ENCODE measurements at regions not wholly inside any gene's neighbourhood (a gene's known extent, or its start where the extent isn't known, plus 50 kb on each side); places are given as distances from the start of the nearest gene placed in this dataset.

GRCh38 chr15:39086641-39087040 is 494.2 kb upstream of the THBS1 start:
- no peak overlapping the region for H3K27ac ChIP-seq (ENCODE audit: low read depth, low read length, poor library complexity, severe bottlenecking)
- H3K4me3 ChIP-seq (ENCODE audit: low read depth, low read length, poor library complexity, severe bottlenecking), result no peak overlapping the region
- no TSS peak for BruUV-seq (replicated peaks)
- no peak for DNase-seq (ENCODE audit: low spot score)
- H3K4me1 ChIP-seq (ENCODE audit: insufficient read depth, low read length, poor library complexity, severe bottlenecking), result no peaks in the 10 kb centered on the region
- no peaks in the 10 kb centered on the region for H3K27me3 ChIP-seq (replicated peaks; ENCODE audit: insufficient read depth, low read depth, low read length, poor library complexity)
- H3K36me3 ChIP-seq (ENCODE audit: insufficient read depth, low read length, poor library complexity, severe bottlenecking), result no peaks in the 10 kb centered on the region
- ChIA-PET POLR2A (ENCODE audit: low non-redundant PET) (no interaction called here), CTCF (no interaction called here)
- intact Hi-C loops (cut with micrococcal nuclease; ENCODE audit: unreplicated experiment), result no loop called here
- TF ChIP-seq, protein P1, sequence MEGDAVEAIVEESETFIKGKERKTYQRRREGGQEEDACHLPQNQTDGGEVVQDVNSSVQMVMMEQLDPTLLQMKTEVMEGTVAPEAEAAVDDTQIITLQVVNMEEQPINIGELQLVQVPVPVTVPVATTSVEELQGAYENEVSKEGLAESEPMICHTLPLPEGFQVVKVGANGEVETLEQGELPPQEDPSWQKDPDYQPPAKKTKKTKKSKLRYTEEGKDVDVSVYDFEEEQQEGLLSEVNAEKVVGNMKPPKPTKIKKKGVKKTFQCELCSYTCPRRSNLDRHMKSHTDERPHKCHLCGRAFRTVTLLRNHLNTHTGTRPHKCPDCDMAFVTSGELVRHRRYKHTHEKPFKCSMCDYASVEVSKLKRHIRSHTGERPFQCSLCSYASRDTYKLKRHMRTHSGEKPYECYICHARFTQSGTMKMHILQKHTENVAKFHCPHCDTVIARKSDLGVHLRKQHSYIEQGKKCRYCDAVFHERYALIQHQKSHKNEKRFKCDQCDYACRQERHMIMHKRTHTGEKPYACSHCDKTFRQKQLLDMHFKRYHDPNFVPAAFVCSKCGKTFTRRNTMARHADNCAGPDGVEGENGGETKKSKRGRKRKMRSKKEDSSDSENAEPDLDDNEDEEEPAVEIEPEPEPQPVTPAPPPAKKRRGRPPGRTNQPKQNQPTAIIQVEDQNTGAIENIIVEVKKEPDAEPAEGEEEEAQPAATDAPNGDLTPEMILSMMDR (conservative IDR thresholded peaks at IDR 0.05; ENCODE audit: low read depth, low read length), result no peak
- TF ChIP-seq EZH2 (IDR thresholded peaks at IDR 0.05; ENCODE audit: borderline replicate concordance, low read depth, low read length, poor library complexity, severe bottlenecking), result no peak
- no peaks in the 10 kb centered on the region for H3K9me3 ChIP-seq (ENCODE audit: low read depth, low read length, poor library complexity, severe bottlenecking)

DNA sequence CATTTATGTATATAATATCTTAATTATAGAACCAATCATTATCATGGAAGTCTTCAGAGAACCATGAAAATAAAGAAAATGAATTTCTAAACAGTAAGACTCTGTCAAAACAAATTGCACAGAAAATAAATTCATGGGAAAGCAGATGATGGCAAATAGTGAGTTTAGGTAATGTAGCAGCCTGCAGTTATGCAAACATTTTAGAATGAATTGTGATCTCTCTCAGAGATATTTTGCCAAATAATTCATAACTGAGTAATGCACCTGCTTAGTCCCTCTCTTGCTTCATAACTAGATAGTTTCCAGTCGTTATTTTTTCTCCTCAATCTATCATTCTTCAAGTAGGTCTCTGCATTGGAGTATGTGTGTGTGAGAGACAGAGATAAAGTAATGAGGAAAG is 492.7 kb upstream of the THBS1 start:
- CTCF ChIA-PET, result no interaction called here
- Histone ChIP-seq H3K27ac (ENCODE audit: low read depth, low read length, poor library complexity, severe bottlenecking) (no peak overlapping the region), H3K9me3 (ENCODE audit: low read depth, low read length, poor library complexity, severe bottlenecking) (no peaks in the 10 kb centered on the region), H3K36me3 (ENCODE audit: insufficient read depth, low read length, poor library complexity, severe bottlenecking) (no peaks in the 10 kb centered on the region), H3K27me3 (replicated peaks; ENCODE audit: insufficient read depth, low read depth, low read length, poor library complexity) (no peaks in the 10 kb centered on the region), H3K4me3 (ENCODE audit: low read depth, low read length, poor library complexity, severe bottlenecking) (no peak overlapping the region), H3K4me1 (ENCODE audit: insufficient read depth, low read length, poor library complexity, severe bottlenecking) (no peaks in the 10 kb centered on the region)
- TF ChIP-seq, protein P1 (conservative IDR thresholded peaks at IDR 0.05; ENCODE audit: low read depth, low read length), result no peak
- TF ChIP-seq EZH2 (IDR thresholded peaks at IDR 0.05; ENCODE audit: borderline replicate concordance, low read depth, low read length, poor library complexity, severe bottlenecking), result no peak
- intact Hi-C loops (cut with micrococcal nuclease; ENCODE audit: unreplicated experiment), result no loop called here
- POLR2A ChIA-PET (ENCODE audit: low non-redundant PET), result no interaction called here
- BruUV-seq (replicated peaks), result no TSS peak
- DNase-seq (ENCODE audit: low spot score), result no peak

DNA sequence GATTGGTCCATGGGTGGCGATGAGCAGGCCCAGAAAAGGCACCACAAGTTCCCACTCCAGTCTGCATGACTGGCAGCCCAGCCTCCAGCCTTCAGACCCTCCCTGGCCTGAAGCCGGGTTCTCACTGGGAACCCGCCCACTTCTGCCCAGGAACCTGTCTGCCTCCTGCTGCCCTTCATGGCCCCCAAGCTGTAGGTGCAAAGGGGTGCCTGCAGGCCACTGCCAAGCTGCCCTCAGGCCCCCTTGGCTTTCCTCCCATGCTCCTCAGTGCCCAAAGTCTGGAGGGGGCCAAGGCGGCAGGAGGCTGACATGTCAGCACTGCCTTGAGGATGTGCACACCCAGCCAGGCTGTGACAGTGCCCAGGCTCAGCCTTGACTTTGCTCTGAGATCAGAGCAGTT is 488.5 kb upstream of the THBS1 start:
- no peaks in the 10 kb centered on the region for H3K9me3 ChIP-seq (ENCODE audit: low read depth, low read length, poor library complexity, severe bottlenecking)
- H3K4me1 ChIP-seq (ENCODE audit: insufficient read depth, low read length, poor library complexity, severe bottlenecking), result no peaks in the 10 kb centered on the region
- ChIA-PET CTCF (no interaction called here), POLR2A (ENCODE audit: low non-redundant PET) (no interaction called here)
- H3K36me3 ChIP-seq (ENCODE audit: insufficient read depth, low read length, poor library complexity, severe bottlenecking), result no peaks in the 10 kb centered on the region
- no peak overlapping the region for H3K4me3 ChIP-seq (ENCODE audit: low read depth, low read length, poor library complexity, severe bottlenecking)
- H3K27ac ChIP-seq (ENCODE audit: low read depth, low read length, poor library complexity, severe bottlenecking), result no peak overlapping the region
- no peaks in the 10 kb centered on the region for H3K27me3 ChIP-seq (replicated peaks; ENCODE audit: insufficient read depth, low read depth, low read length, poor library complexity)
- no peak for TF ChIP-seq EZH2 (IDR thresholded peaks at IDR 0.05; ENCODE audit: borderline replicate concordance, low read depth, low read length, poor library complexity, severe bottlenecking)
- TF ChIP-seq, protein P1 (conservative IDR thresholded peaks at IDR 0.05; ENCODE audit: low read depth, low read length), result no peak
- intact Hi-C loops (cut with micrococcal nuclease; ENCODE audit: unreplicated experiment), result no loop called here
- no peak for DNase-seq (ENCODE audit: low spot score)
- BruUV-seq (replicated peaks), result no TSS peak
